ENCODE measurements at regions not wholly inside any gene's neighbourhood (a gene's known extent, or its start where the extent isn't known, plus 50 kb on each side); places are given as distances from the start of the nearest gene placed in this dataset.

DNA sequence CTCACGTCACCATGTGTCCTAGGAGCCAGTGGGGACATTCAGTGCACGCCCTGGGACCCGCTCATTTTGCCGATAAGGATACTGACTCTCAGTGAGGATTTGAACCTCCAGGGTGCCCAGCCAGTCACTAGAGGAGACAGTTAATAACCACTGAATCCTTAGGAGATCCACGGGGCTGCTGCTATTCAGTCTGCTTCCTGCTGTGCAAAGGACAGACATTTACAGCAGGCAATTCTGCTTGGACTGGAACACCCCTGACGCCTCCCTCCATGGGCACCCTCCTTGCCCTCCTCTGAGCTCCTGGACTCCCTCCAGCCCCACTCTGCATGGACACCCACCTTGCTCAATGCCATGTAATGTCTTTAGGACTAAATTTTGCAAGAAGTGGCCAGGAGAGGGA lies 265.5 kb downstream of the EIPR1 start:
- H3K4me2 ChIP-seq (ENCODE audit: insufficient read depth in 1 of 2, low read depth in 2 of 2, low read length in 2 of 2) = no peak overlapping the region
- DNase-seq (ENCODE audit: low read depth in 1 of 2, low spot score in 2 of 2) = peak in 1 of 2 experiments; percentile 23
- TF ChIP-seq SP2 (IDR thresholded peaks at IDR 0.05; ENCODE audit: low read length) (no peak), RXRA (IDR thresholded peaks at IDR 0.05; ENCODE audit: insufficient read depth, low read depth, low read length) (no peak), BRCA1 (IDR thresholded peaks at IDR 0.05; ENCODE audit: low read depth, low read length) (no peak), EGR1 (IDR thresholded peaks at IDR 0.05; ENCODE audit: borderline replicate concordance, low read depth, low read length) (no peak), POLR2AphosphoS5 (IDR thresholded peaks at IDR 0.05; ENCODE audit: low read depth, low read length) (no peak), ASH2L (IDR thresholded peaks at IDR 0.05; ENCODE audit: low read length) (no peak), NRF1 (IDR thresholded peaks at IDR 0.05; ENCODE audit: low read depth, low read length) (no peak), SAP30 (IDR thresholded peaks at IDR 0.05; ENCODE audit: insufficient read depth, insufficient replicate concordance, low read length) (no peak), JUND (IDR thresholded peaks at IDR 0.05; ENCODE audit: low read length) (no peak), SP4 (IDR thresholded peaks at IDR 0.05; ENCODE audit: low read length) (no peak), FOSL1 (IDR thresholded peaks at IDR 0.05; ENCODE audit: insufficient read depth, low read depth, low read length) (no peak), CBX8 (IDR thresholded peaks at IDR 0.05; ENCODE audit: borderline replicate concordance, low read depth, low read length) (no peak), BACH1 (IDR thresholded peaks at IDR 0.05; ENCODE audit: low read length) (no peak), TAF1 (IDR thresholded peaks at IDR 0.05; ENCODE audit: low read depth, low read length) (no peak), CHD2 (IDR thresholded peaks at IDR 0.05; ENCODE audit: low read length) (no peak), RBBP5 (IDR thresholded peaks at IDR 0.05; ENCODE audit: borderline replicate concordance, low read depth, low read length) (no peak), HDAC6 (IDR thresholded peaks at IDR 0.05; ENCODE audit: low read depth, low read length) (no peak)

More for the DNA sequence above, 265.5 kb downstream of the EIPR1 start:
- H4K91ac ChIP-seq (replicated peaks; ENCODE audit: insufficient read length, low read length) = no peak overlapping the region
- no peak overlapping the region for H3K4me3 ChIP-seq (ENCODE audit: extremely low read depth in 1 of 4, insufficient read depth in 2 of 4, low read depth in 3 of 4, low read length in 4 of 4)
- H3K23ac ChIP-seq (ENCODE audit: insufficient read length) = no peak overlapping the region
- ChIA-PET POLR2A (ENCODE audit: partially characterized antibody) (no interaction called here), CTCF (ENCODE audit: partially characterized antibody) (no interaction called here)
- no peak overlapping the region for H3K18ac ChIP-seq (ENCODE audit: extremely low read depth, low read length)
- H3K23me2 ChIP-seq (ENCODE audit: low read depth, low read length) = no peaks in the 10 kb centered on the region; the same call in 1 of the 2 replicates
- H3K36me3 ChIP-seq (ENCODE audit: control insufficient read depth in 2 of 4, insufficient read depth in 4 of 4, low read length in 3 of 4) = peaks cover 0 to 6% (median 0%) of the 10 kb centered on the region in 4 experiments; a peak in 1 of 8 replicates
- 92% methylated on average over 6 of the region's 6 CpGs; no CpG with 5 or more reads in 1 of the 2 experiments for WGBS, 2 experiments (ENCODE audit: extremely low coverage in 1 of 2, insufficient coverage in 1 of 2, insufficient read length in 1 of 2, insufficient replicate concordance in 2 of 2, low coverage in 1 of 2, low lambda C conversion rate in 2 of 2, missing lambda C conversion rate in 1 of 2)
- FAIRE-seq = no peak
- H3K27ac ChIP-seq (ENCODE audit: low read depth, low read length) = no peak overlapping the region
- no peaks in the 10 kb centered on the region for H3K27me3 ChIP-seq (replicated peaks in 1 of 4; ENCODE audit: control insufficient read depth in 3 of 4, extremely low read depth in 1 of 4, insufficient read depth in 3 of 4, low read length in 3 of 4)
- peaks cover 0 to 9% of the 10 kb centered on the region in 2 experiments; a peak in 2 of 4 replicates for H3K79me2 ChIP-seq (ENCODE audit: control insufficient read depth in 1 of 2, insufficient read depth in 2 of 2, low read length in 2 of 2)
- H3K79me1 ChIP-seq (ENCODE audit: low read depth, low read length) = no peaks in the 10 kb centered on the region
- no peak overlapping the region for H4K8ac ChIP-seq (ENCODE audit: extremely low read depth, insufficient read depth, low read length)
- no peak overlapping the region for H3K14ac ChIP-seq (ENCODE audit: insufficient read length)
- peaks cover 0 to 9% of the 10 kb centered on the region in 2 experiments; a peak in 2 of 4 replicates for H3K9me3 ChIP-seq (ENCODE audit: insufficient read depth in 2 of 2, low read depth in 1 of 2, low read length in 1 of 2)
- H3K56ac ChIP-seq (replicated peaks; ENCODE audit: insufficient read length, low read depth, low read length) = no peak overlapping the region
- no peak overlapping the region for H2BK120ac ChIP-seq (replicated peaks; ENCODE audit: low read depth, low read length)
- no peak overlapping the region for H2AK5ac ChIP-seq (ENCODE audit: low read depth, low read length)
- H4K20me1 ChIP-seq (replicated peaks in 1 of 2; ENCODE audit: control insufficient read depth in 1 of 2, insufficient read depth in 2 of 2, low read length in 2 of 2) = peaks cover 0 to 9% of the 10 kb centered on the region in 2 experiments
- H3K4ac ChIP-seq (replicated peaks; ENCODE audit: insufficient read length, low read depth, low read length) = no peak overlapping the region
- H2AFZ ChIP-seq (ENCODE audit: low read length) = no peak overlapping the region
- H2BK5ac ChIP-seq (ENCODE audit: low read depth, low read length) = no peak overlapping the region
- H3K9ac ChIP-seq (replicated peaks in 1 of 4; ENCODE audit: extremely low read depth in 1 of 4, low read depth in 3 of 4, low read length in 3 of 4) = no peak overlapping the region
- H2BK15ac ChIP-seq (ENCODE audit: low read length) = no peak overlapping the region
- H2BK20ac ChIP-seq (ENCODE audit: low read length) = no peak overlapping the region
- H3K4me1 ChIP-seq (replicated peaks in 1 of 4; ENCODE audit: control insufficient read depth in 3 of 4, insufficient read depth in 4 of 4, low read length in 3 of 4) = 0 out of 7 replicates have a peak, but pooled peaks cover 0 to 2% (median 0%) of the 10 kb centered on the region in 4 experiments
- no peak overlapping the region for H2BK12ac ChIP-seq (ENCODE audit: low read depth, low read length)
- no peak overlapping the region for H4K5ac ChIP-seq (ENCODE audit: insufficient read length, low read depth, low read length)

Measured in H1 (cell line).